Hepatocyte (in vitro differentiated cells): ENCODE measurements at regions not wholly inside any gene's neighbourhood (a gene's known extent, or its start where the extent isn't known, plus 50 kb on each side); places are given as distances from the start of the nearest gene placed in this dataset.

ENCODE experiments used
- DNase-seq: peaks from one replicate; pipeline ENCODE4 v3.0.0-alpha.2; 2016; ENCODE audit warnings: low spot score
- H2AFZ ChIP-seq: fragments of 200-600 bp; sonication (generic); 2 replicates; pipeline ENCODE4 v1.6.0; 2016; ENCODE audit warnings: antibody characterized with exemption, mild to moderate bottlenecking
- H3K27ac ChIP-seq: fragments of 200-600 bp; sonication (generic); 2 replicates; pipeline ENCODE4 v1.5.1; 2016; ENCODE audit warnings: mild to moderate bottlenecking
- H3K27me3 ChIP-seq: fragments of 200-600 bp; sonication (generic); 2 replicates; pipeline ENCODE4 v1.6.1; 2016
- H3K36me3 ChIP-seq: fragments of 200-600 bp; sonication (generic); replicated peaks from 2 replicates; pipeline ENCODE4 v1.5.1; 2016; ENCODE audit warnings: low read depth; ENCODE audit not compliant: insufficient read depth
- H3K4me1 ChIP-seq: fragments of 200-600 bp; sonication (generic); 2 replicates; pipeline ENCODE4 v1.5.1; 2016; ENCODE audit warnings: mild to moderate bottlenecking, moderate library complexity; ENCODE audit not compliant: insufficient read depth
- H3K4me2 ChIP-seq: fragments of 200-600 bp; sonication (generic); 2 replicates; pipeline ENCODE4 v1.6.0; 2016
- H3K4me3 ChIP-seq: fragments of 200-600 bp; sonication (generic); 2 replicates; pipeline ENCODE4 v1.5.1; 2016; ENCODE audit warnings: mild to moderate bottlenecking
- H3K79me2 ChIP-seq: fragments of 200-600 bp; sonication (generic); 2 replicates; pipeline ENCODE4 v1.6.0; 2017; ENCODE audit warnings: mild to moderate bottlenecking
- H3K9me2 ChIP-seq: fragments of 200-600 bp; sonication (generic); replicated peaks from 2 replicates; pipeline ENCODE4 v1.6.0; 2017; ENCODE audit warnings: mild to moderate bottlenecking; ENCODE audit not compliant: insufficient read depth
- H3K9me3 ChIP-seq: fragments of 200-600 bp; sonication (generic); 2 replicates; pipeline ENCODE4 v1.5.1; 2016; ENCODE audit warnings: low read depth, mild to moderate bottlenecking
- H4K20me1 ChIP-seq: fragments of 200-600 bp; sonication (generic); 2 replicates; pipeline ENCODE4 v1.6.0; 2016; ENCODE audit warnings: mild to moderate bottlenecking; ENCODE audit not compliant: insufficient read depth, poor library complexity, severe bottlenecking
- CTCF ChIP-seq: fragments of 200-600 bp; sonication (generic); IDR thresholded peaks from 2 replicates; pipeline ENCODE4 v1.5.1; 2016; ENCODE audit warnings: antibody characterized with exemption, mild to moderate bottlenecking; ENCODE audit not compliant: poor library complexity
- EZH2 ChIP-seq: fragments of 200-600 bp; sonication (generic); IDR thresholded peaks from 2 replicates; pipeline ENCODE4 v1.6.1; 2016; ENCODE audit warnings: antibody characterized with exemption, mild to moderate bottlenecking, borderline replicate concordance
- EZH2phosphoT487 ChIP-seq: fragments of 200-600 bp; sonication (generic); IDR thresholded peaks from one replicate; pipeline ENCODE4 v1.6.1; 2018; ENCODE audit warnings: antibody characterized with exemption, mild to moderate bottlenecking, low read depth, moderate library complexity; ENCODE audit not compliant: unreplicated experiment, severe bottlenecking
- WGBS: methylation state at CpG from one replicate; pipeline ENCODE4 v1.1.6; 2016; ENCODE audit warnings: low lambda C conversion rate; ENCODE audit errors: missing lambda C conversion rate; 5-methylcytosine and 5-hydroxymethylcytosine counted together

- H3K9me2 ChIP-seq = no peaks in the 10 kb centered on the region
- H2AFZ ChIP-seq = no peak overlapping the region
- DNase-seq = no peak
- H4K20me1 ChIP-seq = no peaks in the 10 kb centered on the region
- TF ChIP-seq EZH2 (no peak), EZH2phosphoT487 (no peak), CTCF (no peak)
- 96% methylated on average over 1 of the region's 1 CpG for WGBS
- no peak overlapping the region for H3K4me3 ChIP-seq
- H3K27ac ChIP-seq = no peak overlapping the region
- H3K9me3 ChIP-seq = no peaks in the 10 kb centered on the region
- H3K4me1 ChIP-seq = peaks cover 23% of the 10 kb centered on the region
- no peaks in the 10 kb centered on the region for H3K79me2 ChIP-seq
- H3K4me2 ChIP-seq = no peak overlapping the region
- no peaks in the 10 kb centered on the region for H3K27me3 ChIP-seq
- no peaks in the 10 kb centered on the region for H3K36me3 ChIP-seq
Observed at GRCh38 chr4:56741595-56741994, 60.5 kb upstream of the HOPX start.

- H2AFZ ChIP-seq = no peak overlapping the region
- no peaks in the 10 kb centered on the region for H3K36me3 ChIP-seq
- no peaks in the 10 kb centered on the region for H3K79me2 ChIP-seq
- no peak overlapping the region for H3K27ac ChIP-seq
- no peaks in the 10 kb centered on the region for H3K9me3 ChIP-seq
- DNase-seq = no peak
- no peak for TF ChIP-seq EZH2phosphoT487
- TF ChIP-seq EZH2 = no peak
- no peak for TF ChIP-seq CTCF
- H3K9me2 ChIP-seq = no peaks in the 10 kb centered on the region
- H3K27me3 ChIP-seq = no peaks in the 10 kb centered on the region
- no peak overlapping the region for H3K4me3 ChIP-seq
- peaks cover 15% of the 10 kb centered on the region for H3K4me1 ChIP-seq
- no peak overlapping the region for H3K4me2 ChIP-seq
- no peaks in the 10 kb centered on the region for H4K20me1 ChIP-seq
- WGBS = 48% methylated on average over 4 of the region's 4 CpGs
Observed at GRCh38 chr4:56739066-56739777, 58.1 kb upstream of the HOPX start.

- no peaks in the 10 kb centered on the region for H3K36me3 ChIP-seq
- no peaks in the 10 kb centered on the region for H3K9me2 ChIP-seq
- H3K27ac ChIP-seq = no peak overlapping the region
- H3K9me3 ChIP-seq = no peaks in the 10 kb centered on the region
- H3K79me2 ChIP-seq = no peaks in the 10 kb centered on the region
- no peaks in the 10 kb centered on the region for H4K20me1 ChIP-seq
- no peak for DNase-seq
- peaks cover 5% of the 10 kb centered on the region for H3K4me1 ChIP-seq
- H3K4me2 ChIP-seq = no peak overlapping the region
- H3K4me3 ChIP-seq = no peak overlapping the region
- no peaks in the 10 kb centered on the region for H3K27me3 ChIP-seq
- TF ChIP-seq CTCF (no peak), EZH2 (no peak), EZH2phosphoT487 (no peak)
- H2AFZ ChIP-seq = no peak overlapping the region
- 94% methylated on average over 8 of the region's 8 CpGs for WGBS
Observed at GRCh38 chr4:56737666-56738065, 56.6 kb upstream of the HOPX start.
